ENCODE measurements at regions not wholly inside any gene's neighbourhood (a gene's known extent, or its start where the extent isn't known, plus 50 kb on each side); places are given as distances from the start of the nearest gene placed in this dataset.
"Not testable (repeated sequence)": the region's sequence is repeated elsewhere in the genome, so short reads cannot be mapped to it uniquely, and the experiment has no call there.

- DNase-seq (ENCODE audit: low read depth): peak; percentile 28
Measured at GRCh38 chr16:58832386-58832895, 98.3 kb upstream of the GOT2 start.

DNA sequence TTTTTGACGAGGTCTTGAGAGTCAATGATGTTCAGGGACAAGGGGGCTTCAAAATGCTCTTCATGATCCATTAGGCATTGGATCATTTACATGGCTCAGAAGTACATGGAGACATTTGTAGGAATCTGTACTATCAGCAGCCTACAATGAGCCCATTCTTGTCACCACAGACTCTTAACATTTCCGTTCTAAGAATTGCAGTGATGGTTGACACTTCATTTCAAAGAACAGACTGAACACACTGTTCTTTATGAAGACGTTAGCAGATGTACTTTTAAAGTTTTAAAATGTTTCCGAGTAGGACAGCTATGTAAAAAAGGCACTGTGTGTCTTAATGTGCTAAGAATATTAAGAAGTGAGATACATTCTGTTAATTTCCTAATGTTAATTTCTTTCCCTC is 97.3 kb upstream of the GOT2 start:
- DNase-seq (ENCODE audit: low read depth): no peak

- no peak for DNase-seq (ENCODE audit: low read depth)
Measured at GRCh38 chr16:58828901-58829545, 94.9 kb upstream of the GOT2 start.

GRCh38 chr16:58824201-58824600 is 90.1 kb upstream of the GOT2 start:
- DNase-seq (ENCODE audit: low read depth): no peak

DNA sequence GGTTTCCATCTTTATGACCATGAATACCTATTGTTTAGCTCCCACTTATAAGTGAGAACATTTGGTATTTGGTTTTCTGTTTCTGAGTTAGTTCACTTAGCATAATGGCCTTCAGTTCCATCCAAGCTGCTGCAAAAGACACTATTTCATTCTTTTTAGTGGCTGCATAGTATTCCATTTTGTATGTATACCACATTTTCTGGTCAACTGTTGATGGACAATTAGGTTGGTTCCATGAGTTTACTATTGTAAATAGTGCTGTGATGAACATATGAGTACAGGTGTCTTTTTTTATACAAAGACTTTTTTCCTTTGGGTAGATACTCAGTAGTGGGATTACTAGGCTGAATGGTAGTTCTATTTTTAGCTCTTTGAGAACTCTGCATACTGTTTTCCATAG is 87.8 kb upstream of the GOT2 start:
- no peak for DNase-seq (ENCODE audit: low read depth)

DNA sequence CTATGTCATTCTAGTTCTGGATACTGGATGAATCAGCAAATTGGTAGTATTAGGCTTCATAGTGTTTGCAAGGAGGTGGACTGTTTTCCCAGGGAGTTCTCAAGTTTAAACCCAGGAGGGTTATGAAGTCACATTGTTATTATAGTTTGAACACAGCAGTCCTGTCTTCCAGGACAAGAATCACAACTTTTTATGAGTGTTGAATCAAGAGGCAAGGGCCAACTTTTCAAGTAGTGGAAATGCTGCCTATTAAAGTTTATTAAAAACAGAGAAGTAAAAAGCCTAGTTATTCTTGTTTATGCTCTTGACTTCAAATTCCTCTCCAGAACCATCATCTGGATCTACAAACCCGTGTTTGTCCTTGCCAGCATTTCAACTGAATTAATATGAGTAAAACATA is 86.3 kb upstream of the GOT2 start:
- DNase-seq (ENCODE audit: low read depth): no peak

GRCh38 chr16:58815181-58815888 is 81.2 kb upstream of the GOT2 start:
- DNase-seq (ENCODE audit: low read depth): no peak

GRCh38 chr16:58814348-58814801 is 80.3 kb upstream of the GOT2 start:
- DNase-seq (ENCODE audit: low read depth): peak; percentile 30

- no peak for DNase-seq (ENCODE audit: low read depth)
Measured at GRCh38 chr16:58809213-58809612, 75.1 kb upstream of the GOT2 start.

GRCh38 chr16:58807276-58807675 is 73.2 kb upstream of the GOT2 start:
- DNase-seq (ENCODE audit: low read depth): no peak

DNA sequence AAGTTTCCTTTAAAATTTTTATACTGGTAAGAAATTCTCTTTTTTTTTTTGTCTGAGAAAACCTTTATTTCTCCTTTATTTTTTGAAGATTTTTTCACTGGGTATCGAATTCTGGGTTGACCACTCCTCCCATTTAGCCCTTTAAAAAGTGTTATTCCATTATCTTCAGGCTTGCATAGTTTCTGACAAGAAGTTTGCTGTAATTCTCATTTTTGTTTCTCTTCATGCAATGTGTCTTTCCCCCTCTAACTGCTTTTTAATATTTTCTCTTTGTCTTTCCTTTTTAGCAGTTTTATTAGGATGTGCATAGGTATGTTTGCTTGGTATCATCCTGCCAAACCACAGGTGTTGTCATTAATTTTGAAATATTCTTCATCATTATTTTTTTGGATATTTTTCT is 67.7 kb upstream of the GOT2 start:
- DNase-seq (ENCODE audit: low read depth): no peak

DNA sequence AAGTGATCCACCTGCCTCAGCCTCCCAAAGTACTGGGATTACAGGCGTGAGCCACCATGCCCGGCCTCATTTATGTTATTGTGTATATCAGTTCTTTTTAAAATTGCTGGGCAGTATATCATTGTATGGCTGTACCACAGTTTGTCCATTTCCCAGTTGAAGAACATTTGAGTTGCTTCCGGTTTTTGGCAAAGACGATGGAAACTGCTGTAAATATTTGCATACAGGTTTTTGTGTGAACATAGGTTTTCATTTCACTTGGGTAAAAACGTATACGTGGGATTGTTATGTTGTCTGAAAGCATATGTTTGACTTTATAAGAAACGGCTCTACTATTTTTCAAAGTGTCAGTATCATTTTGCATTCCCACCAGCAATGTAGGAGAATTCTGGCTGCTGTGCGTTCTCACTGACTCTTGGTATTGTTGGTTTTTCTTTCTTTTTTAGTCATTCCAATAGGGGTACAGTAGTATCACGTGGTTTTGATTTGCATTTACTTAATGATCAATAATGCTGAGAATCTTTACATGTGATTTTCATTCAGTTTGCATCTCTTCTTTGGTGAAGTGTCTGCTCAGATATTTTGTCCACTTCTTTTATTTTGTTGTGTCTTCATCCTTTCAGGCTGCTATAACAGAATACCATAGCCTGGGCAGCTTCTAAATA is 63.2 kb upstream of the GOT2 start:
- no peak for DNase-seq (ENCODE audit: low read depth)

- DNase-seq (ENCODE audit: low read depth): no peak
Measured at GRCh38 chr16:58793366-58793765, 59.2 kb upstream of the GOT2 start.

DNA sequence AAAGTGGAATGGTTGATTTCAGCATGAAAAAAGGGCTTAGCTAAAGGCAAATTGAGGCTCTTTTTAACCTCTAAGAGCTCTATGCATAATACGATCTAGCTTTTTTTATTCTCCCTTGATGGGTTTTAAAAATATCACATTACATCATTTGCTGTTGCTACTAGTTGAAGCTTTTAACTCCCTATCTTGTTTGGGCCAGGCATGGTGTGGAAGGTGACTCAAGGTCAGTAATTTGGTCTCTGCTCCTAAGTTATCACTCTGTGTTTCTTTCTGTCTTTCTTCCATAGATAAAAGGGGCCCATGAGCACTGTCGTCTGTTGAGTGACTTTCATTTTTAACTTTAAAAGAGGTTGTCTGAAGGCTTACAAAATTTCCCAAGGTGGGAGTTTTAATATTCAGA is 58.1 kb upstream of the GOT2 start:
- no peak for DNase-seq (ENCODE audit: low read depth)

- not testable (repeated sequence) for DNase-seq (ENCODE audit: low read depth)
Measured at GRCh38 chr16:58790816-58791557, 56.9 kb upstream of the GOT2 start.

DNA sequence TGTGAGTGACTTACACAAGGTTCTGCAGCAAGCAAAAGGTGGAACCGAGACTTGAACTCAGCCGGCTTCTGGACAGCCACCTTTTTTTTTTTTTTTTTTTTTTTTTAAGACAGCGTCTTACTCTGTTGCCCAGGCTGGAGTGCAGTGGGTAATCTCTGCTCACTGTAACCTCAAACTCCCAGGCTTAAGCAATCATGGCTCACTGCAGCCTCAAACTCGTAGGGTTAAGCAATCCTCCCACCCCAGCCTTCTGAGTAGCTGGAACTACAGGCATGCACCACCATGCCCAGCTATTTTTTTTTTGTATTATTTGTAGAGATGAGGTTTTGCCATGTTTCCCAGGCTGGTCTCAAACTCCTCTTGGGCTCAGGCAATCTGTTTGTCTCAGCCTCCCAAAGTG is 55.2 kb upstream of the GOT2 start:
- DNase-seq (ENCODE audit: low read depth): no peak
